GM12872 (cell line): ENCODE measurements at regions not wholly inside any gene's neighbourhood (a gene's known extent, or its start where the extent isn't known, plus 50 kb on each side); places are given as distances from the start of the nearest gene placed in this dataset.

ENCODE experiments used
- CTCF ChIP-seq: IDR thresholded peaks from 3 replicates; pipeline ENCODE4 v1.5.1; 2011; ENCODE audit warnings: low read depth, mild to moderate bottlenecking, low read length, moderate library complexity; ENCODE audit not compliant: insufficient read depth

DNA sequence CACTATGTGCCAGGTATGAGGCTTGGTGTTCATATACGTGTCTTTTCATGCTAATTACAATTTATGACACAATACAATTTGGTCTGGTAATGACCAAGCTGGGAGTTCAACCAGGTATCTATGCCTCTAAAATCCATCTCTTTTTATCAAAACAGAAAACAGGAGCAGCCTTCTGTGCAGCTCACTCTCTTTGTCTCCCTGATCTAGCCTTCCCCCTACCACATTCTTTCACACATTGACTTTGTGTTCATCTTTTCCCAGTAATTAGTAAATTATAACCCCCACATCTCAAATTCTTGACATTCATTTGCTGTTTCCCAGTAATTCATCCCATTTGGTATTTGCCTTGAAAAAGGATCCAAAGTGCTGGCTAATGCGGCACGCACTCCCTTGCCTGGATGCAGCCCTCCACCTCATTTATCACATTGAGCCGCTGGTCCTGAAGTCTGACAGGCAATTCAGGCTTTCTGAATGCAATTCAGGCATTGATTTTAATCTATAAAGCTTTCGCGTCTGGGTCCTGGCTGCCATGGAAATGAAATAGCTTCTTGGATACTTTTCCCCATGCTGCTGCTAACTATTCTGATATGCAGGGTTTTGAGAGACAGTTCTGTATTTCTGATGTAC lies 112.5 kb upstream of the ANKRD1 start:
- TF ChIP-seq CTCF: no peak

DNA sequence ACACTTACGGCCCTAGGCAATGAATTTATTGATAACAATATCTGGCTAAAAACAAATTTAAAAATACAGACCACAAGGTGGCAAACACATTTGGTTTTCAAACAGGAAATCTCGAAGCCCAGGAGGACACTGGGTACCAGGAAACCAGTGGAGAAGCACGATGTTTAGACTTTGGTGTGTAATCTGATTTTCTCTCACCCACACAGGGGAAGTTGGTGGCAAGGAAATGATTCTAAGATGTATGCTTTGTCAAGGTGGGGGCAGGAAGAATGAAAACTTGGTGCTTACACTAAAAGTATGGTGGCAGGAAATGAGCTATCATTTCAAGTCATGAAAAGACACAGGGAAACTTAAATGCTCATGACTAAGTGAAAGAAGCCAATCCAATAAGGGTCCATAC lies 113.2 kb upstream of the ANKRD1 start:
- TF ChIP-seq CTCF: no peak

DNA sequence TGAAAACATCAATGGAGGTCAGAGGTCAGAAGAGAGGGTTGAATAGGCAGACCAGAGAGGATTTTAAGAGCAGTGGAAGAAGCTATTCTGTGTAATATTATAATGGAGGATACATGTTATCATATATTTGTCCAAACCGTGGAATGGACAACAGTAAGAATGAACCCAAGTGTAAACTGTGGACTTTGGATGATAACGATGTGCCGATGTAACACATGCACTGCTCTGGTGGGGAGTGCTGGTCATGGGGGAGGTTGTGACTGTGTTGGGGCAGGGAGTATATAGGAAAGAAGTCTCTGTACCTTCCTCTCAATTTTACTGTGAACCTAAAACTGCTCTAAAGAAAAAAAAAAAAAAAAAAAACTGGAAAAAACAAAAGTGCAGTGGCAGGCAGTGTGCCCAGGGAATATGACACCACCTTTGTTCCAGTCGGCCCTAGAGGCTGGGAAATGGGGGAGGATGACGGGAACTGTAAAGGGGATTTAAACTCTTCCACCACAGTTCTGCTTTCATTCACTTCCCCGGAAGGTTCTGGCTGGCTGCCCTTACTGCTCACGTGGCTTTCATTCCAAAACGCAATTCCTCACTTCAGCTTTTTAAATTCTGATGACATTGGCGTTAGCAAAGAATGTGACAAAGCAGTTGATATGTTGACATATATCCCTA lies 113.7 kb upstream of the ANKRD1 start:
- no peak for TF ChIP-seq CTCF

GRCh38 chr10:91035650-91036292 lies 114.9 kb upstream of the ANKRD1 start:
- TF ChIP-seq CTCF: no peak

DNA sequence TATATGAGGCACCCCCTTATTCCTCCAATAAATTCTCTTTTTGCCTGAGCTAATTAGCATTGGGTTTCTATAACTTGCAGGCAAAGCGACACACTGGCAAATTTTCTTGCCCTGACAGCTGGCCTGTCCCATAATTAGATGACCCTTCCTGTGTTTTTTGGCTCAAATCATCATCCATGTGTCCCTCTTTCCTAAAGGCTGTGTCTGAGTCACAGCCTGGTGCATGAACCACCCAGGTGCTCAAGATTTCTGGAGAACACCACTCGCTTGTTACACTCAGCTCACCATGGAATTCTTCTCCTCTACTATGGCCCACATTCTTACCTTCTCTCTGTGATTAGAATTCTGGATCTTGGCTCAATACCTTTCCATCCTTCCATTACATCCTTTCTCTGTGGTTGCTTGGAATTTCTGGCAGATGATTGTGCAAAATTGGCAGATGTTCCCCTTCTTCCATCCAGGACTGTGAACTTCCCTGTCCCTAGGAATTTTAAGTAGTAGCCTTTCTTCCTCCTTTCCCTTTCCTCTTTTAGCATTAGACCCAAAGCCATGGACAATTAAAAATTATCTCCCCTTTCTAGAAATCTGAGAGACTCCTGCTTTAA lies 116.0 kb upstream of the ANKRD1 start:
- no peak for TF ChIP-seq CTCF

- TF ChIP-seq CTCF: no peak
These were observed 118.1 kb upstream of the ANKRD1 start for GRCh38 chr10:91038971-91039370.

DNA sequence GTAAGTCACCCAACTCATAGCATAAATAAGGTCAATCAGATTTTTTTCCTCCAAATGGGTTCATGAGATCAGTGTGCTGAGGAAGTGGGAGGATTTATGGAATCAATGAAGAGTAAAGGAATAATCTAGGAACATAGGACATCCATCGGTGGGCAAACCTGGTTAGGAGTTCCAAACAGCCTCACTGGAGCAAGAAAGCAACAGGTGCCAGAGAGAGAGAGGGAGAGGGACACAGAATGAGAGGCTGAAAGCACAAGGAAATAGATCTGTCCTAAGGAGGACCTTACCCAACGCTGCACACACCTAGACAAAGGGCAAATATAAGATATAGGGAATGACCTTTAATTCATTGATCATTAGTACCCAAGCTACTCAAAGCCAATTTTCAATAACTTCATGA lies 119.5 kb upstream of the ANKRD1 start:
- no peak for TF ChIP-seq CTCF
